GM18873 (cell line): ENCODE measurements at regions not wholly inside any gene's neighbourhood (a gene's known extent, or its start where the extent isn't known, plus 50 kb on each side); places are given as distances from the start of the nearest gene placed in this dataset.

ENCODE experiments used
- ATAC-seq: cut with Tn5 transposase; IDR thresholded peaks from one replicate; pipeline ENCODE4 v1.9.1; 2021; ENCODE audit warnings: mild to moderate bottlenecking, moderate library complexity, moderate number of reproducible peaks; ENCODE audit not compliant: unreplicated experiment, low FRiP score

- no peak for ATAC-seq
Observed at GRCh38 chr4:20624793-20625374, 75.4 kb upstream of the PACRGL start.

GRCh38 chr4:20625426-20625825 lies 74.8 kb upstream of the PACRGL start:
- no peak for ATAC-seq

DNA sequence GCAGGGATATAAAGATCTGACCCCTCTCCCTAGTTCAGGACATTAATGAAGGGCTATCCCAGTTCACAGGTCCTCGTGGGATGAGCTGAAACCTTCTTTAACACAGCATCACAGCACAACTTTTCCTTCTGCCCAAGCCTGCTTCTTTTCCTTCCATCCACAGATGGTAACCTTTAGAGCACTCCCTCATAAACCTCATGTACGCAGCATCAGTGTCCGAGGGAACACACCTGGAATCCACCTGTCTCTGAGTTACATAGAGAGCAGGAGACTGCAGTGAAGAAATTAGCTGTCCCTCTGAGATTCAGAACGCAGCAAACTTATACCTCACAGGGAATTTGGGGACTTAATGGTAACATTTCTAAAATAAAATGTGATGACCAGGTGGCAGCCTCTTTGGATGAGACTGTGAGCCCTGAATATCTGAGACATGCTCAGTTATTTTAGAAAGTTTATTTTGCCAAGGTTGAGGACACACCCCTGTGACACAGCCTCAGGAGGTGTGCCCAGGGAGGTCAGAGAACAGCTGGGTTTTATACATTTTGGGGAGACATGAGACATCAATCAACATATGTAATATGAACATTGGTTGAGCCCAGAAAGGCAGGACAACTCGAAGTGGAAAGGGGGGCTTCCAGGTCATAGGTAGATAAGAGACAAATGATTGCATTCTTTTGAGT lies 73.8 kb upstream of the PACRGL start:
- no peak for ATAC-seq

DNA sequence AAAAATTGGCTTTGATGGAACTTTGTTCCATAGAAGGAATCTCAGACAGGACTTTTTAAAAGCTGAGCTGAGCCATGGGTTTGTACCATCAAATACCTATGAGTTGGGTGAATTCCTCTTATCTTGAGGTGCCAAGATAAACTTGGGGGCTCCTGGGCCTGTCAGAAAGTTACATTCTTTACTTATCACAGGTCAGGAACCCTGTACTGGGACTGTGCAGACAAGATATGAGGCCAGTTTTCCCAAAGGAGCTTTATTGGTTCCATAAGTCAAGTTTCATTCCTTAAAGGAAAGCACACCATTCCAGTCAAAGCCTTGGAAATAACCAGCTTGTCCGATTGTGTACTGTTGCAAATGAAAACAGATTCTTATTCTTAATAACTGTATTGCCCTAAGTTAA lies 72.4 kb upstream of the PACRGL start:
- no peak for ATAC-seq

DNA sequence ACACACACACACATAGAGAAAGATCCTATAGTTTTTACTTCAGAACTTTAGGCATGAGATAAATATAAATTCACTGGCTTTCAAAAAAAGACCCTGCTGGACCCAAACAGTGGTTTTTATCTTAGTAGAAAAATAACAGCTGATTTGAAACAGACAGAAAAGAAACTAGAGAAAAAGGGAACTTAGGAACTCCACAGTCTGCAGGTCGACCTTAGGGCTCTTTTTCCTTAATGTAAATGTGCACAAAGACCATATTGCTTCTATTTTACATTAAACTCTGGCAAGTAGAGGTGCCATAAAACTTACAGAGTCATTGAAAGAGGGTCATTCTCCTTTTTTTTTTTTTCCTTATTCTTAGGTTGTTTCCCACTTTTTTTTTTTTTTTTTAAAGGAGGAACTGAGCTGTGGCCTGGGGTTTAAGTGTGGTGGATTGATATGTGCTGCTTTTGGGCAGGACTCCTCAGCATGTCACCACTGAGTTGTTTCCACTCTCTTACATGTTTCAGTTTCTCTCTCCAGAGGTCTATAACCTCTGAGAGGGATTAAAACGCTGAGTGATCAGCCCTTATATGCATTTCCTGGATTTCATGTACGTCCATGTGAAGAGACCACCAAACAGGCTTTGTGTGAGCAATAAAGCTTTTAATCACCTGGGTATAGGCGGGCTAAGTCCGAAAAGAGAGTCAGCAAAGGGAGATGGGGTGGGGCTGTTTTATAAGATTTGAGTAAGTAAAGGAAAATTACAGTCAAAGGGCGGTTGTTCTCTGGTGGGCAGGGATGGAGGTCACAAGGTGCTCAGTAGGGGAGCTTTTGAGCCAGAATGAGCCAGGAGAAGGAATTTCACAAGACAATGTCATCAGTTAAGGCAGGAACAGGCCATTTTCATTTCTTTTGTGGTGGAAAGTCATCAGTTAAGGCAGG lies 70.8 kb upstream of the PACRGL start:
- no peak for ATAC-seq

GRCh38 chr4:20638825-20639224 lies 61.4 kb upstream of the PACRGL start:
- no peak for ATAC-seq

DNA sequence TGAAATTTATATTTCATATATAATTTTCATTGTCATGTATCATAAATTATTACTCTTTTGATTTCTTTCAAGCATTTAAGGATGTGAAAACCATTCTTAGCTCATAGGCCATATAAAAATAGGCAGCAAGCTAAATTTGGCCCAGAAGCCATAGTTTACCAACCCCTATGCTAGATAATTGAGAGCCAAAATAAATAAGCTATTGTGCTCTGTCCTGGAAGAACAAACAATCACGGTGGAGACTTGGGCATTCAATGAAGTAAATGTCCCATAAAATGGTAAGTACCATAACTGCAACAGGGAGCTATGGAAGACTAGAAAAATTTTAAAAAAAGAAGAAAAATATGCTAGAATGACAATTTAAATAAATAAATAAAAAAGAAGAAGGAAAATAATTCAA lies 60.9 kb upstream of the PACRGL start:
- ATAC-seq = no peak

- no peak for ATAC-seq
Observed at GRCh38 chr4:20640989-20641388, 59.3 kb upstream of the PACRGL start.

DNA sequence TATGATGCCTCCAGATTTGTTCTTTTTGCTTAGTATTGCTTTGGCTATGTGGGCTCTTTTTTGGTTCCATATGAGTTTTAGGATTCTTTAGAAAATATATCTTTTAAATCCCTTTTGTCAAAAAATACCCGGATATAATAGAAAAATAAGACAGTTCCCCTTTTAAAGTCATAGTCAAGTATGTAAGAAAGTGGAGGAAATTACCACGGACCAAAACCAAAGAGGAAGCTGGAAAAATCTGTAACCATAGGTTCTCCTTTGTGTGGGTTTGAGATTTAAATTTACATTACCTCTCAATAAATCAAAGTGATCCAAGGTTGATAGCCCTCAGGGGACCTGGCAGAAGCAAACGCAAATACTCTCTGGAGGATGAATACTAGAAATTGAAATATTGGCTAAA lies 58.3 kb upstream of the PACRGL start:
- ATAC-seq = no peak

- ATAC-seq = no peak
Observed at GRCh38 chr4:20643631-20644030, 56.6 kb upstream of the PACRGL start.

- no peak for ATAC-seq
Observed at GRCh38 chr4:20645236-20645635, 55.0 kb upstream of the PACRGL start.

- ATAC-seq = no peak
Observed at GRCh38 chr4:20646287-20646686, 54.0 kb upstream of the PACRGL start.
